Ovary (tissue), 3 donors: ENCODE measurements at regions not wholly inside any gene's neighbourhood (a gene's known extent, or its start where the extent isn't known, plus 50 kb on each side); places are given as distances from the start of the nearest gene placed in this dataset.

ENCODE experiments used
- EP300 ChIP-seq: sonication (generic); formaldehyde crosslinking; IDR thresholded peaks from one replicate; pipeline ENCODE4 v1.6.1; 2017; ENCODE audit warnings: antibody characterized with exemption
- POLR2A ChIP-seq: fragments of 450-650 bp; IDR thresholded peaks from one replicate; pipeline ENCODE4 v1.6.1; 2017; ENCODE audit warnings: antibody characterized with exemption, mild to moderate bottlenecking, moderate library complexity
- TF ChIP-seq, protein P1 (sequence below), 3 donors: fragments of 450-650 bp in 2 of 3; fragments of 200-600 bp in 1 of 3; IDR thresholded peaks; one replicate each; pipeline versions ENCODE4 v1.5.1 to v1.8.0; 2016 to 2022; ENCODE audit warnings: antibody characterized with exemption in 3 of 3, mild to moderate bottlenecking in 1 of 3
- donor health status: DM: no; HTN: no; CAD: no.

DNA sequence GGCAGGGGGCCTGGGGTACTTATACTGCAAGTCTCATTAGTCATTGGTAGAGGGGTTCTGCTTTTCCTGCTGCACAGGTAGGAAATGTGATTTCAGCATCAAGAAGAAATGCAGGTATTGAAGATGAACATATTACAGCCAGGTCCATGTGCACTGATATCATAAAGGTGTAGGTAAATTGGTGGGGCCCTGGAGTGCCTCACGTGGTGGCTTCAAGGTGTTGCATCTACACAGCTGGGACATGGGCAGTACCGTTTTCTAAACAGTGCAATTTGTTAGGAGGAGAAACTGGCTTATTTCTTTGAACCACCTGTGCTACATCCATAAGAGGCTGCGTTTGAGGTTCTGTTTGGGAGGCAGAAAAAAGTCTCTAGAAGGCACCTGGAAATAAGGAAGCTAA lies 618.1 kb upstream of the RBFOX1 start:
- TF ChIP-seq, protein P1, sequence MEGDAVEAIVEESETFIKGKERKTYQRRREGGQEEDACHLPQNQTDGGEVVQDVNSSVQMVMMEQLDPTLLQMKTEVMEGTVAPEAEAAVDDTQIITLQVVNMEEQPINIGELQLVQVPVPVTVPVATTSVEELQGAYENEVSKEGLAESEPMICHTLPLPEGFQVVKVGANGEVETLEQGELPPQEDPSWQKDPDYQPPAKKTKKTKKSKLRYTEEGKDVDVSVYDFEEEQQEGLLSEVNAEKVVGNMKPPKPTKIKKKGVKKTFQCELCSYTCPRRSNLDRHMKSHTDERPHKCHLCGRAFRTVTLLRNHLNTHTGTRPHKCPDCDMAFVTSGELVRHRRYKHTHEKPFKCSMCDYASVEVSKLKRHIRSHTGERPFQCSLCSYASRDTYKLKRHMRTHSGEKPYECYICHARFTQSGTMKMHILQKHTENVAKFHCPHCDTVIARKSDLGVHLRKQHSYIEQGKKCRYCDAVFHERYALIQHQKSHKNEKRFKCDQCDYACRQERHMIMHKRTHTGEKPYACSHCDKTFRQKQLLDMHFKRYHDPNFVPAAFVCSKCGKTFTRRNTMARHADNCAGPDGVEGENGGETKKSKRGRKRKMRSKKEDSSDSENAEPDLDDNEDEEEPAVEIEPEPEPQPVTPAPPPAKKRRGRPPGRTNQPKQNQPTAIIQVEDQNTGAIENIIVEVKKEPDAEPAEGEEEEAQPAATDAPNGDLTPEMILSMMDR (IDR thresholded peaks at IDR 0.05): no peak
- no peak for TF ChIP-seq POLR2A
- no peak for TF ChIP-seq EP300
